HCT116 (cell line): ENCODE measurements at regions not wholly inside any gene's neighbourhood (a gene's known extent, or its start where the extent isn't known, plus 50 kb on each side); places are given as distances from the start of the nearest gene placed in this dataset.

ENCODE experiments used
- ATAC-seq: fragments of 200-7000 bp; cut with Tn5 transposase; 2 replicates; pipeline ENCODE4 v1.9.1; 2020; ENCODE audit warnings: mild to moderate bottlenecking, moderate library complexity
- BruUV-seq: library from RNA; stranded (reverse); fragments of 400-500 nt; replicated peaks from 2 replicates; lab custom pipeline; 2021; lab: Mats Ljungman, UMichigan
- CTCF ChIA-PET: fragments of 300-600 bp; sonication (Branson Sonifier 250); formaldehyde crosslinking; loops from one replicate; lab custom pipeline; 2021; ENCODE audit warnings: antibody characterized with exemption; lab: Charles Lee
- POLR2A ChIA-PET: fragments of 300-600, 350-600 bp; sonication (Branson Sonifier 250); formaldehyde crosslinking; loops from one replicate; lab custom pipeline; 2021; ENCODE audit warnings: antibody characterized with exemption; lab: Charles Lee
- RAD21 ChIA-PET, 2 experiments: fragments of 300-600 bp; sonication (Branson Sonifier 250); formaldehyde crosslinking; loops; one replicate each; lab custom pipeline; 2023; ENCODE audit warnings: low total read pairs in 2 of 2; ENCODE audit not compliant: uncharacterized antibody in 2 of 2, unreplicated experiment in 2 of 2, low non-redundant PET in 1 of 2; lab: Charles Lee
- DNase-seq: peaks from one replicate; pipeline ENCODE4 v3.0.0-alpha.2; 2010; ENCODE audit warnings: low read depth, low spot score
- H2AFZ ChIP-seq: fragments of 200-600 bp; shearing (Covaris generic), sonication (generic); 2 replicates; pipeline ENCODE4 v1.6.1; 2017; ENCODE audit warnings: low read depth, mixed run types, mixed read lengths, antibody characterized with exemption, low read length; ENCODE audit not compliant: poor library complexity, severe bottlenecking
- H3K27ac ChIP-seq: 2 replicates; pipeline ENCODE4 v1.5.1; 2012; ENCODE audit warnings: low read depth, low read length
- H3K27me3 ChIP-seq: fragments of 200-600 bp; sonication (generic); 2 replicates; pipeline ENCODE4 v1.6.1; 2016; ENCODE audit warnings: mixed run types, low read length, mixed read lengths; ENCODE audit not compliant: insufficient read depth
- H3K36me3 ChIP-seq, 2 experiments: fragments of 200-500 bp in 1 of 2; fragments of 200-600 bp in 1 of 2; sonication (Bioruptor generic) in 1 of 2; sonication (generic) in 1 of 2; 2 replicates each; pipeline versions ENCODE4 v1.5.1 to v1.6.1; 2014 to 2016; ENCODE audit warnings: low read length in 2 of 2, inconsistent platforms in 1 of 2, mixed read lengths in 1 of 2, mixed run types in 1 of 2; ENCODE audit not compliant: insufficient read depth in 2 of 2, control insufficient read depth in 1 of 2
- H3K4me1 ChIP-seq, 2 experiments: fragments of 200-600 bp in 1 of 2; sonication (generic) in 1 of 2; 2 replicates each; pipeline versions ENCODE4 v1.5.1 to v1.6.1; 2012 to 2017; ENCODE audit warnings: low read length in 2 of 2, inconsistent platforms in 1 of 2, mild to moderate bottlenecking in 1 of 2, mixed read lengths in 1 of 2, mixed run types in 1 of 2, moderate library complexity in 1 of 2; ENCODE audit not compliant: insufficient read depth in 2 of 2, control insufficient read depth in 1 of 2
- H3K4me2 ChIP-seq: fragments of 200-600 bp; sonication (generic); 2 replicates; pipeline ENCODE4 v1.6.1; 2017; ENCODE audit warnings: mixed run types, low read length, mixed read lengths
- H3K4me3 ChIP-seq, 2 experiments: fragments of 200-600 bp in 1 of 2; sonication (generic) in 1 of 2; replicated peaks in 1 of 2; 2 replicates each; pipeline ENCODE4 v1.5.1; 2011 to 2016; ENCODE audit warnings: low read length in 2 of 2, control low read depth in 1 of 2, low read depth in 1 of 2, mild to moderate bottlenecking in 1 of 2, mixed read lengths in 1 of 2, mixed run types in 1 of 2
- H3K79me2 ChIP-seq: fragments of 200-600 bp; sonication (generic); 2 replicates; pipeline ENCODE4 v1.6.1; 2017; ENCODE audit warnings: mild to moderate bottlenecking, mixed run types, low read length, moderate library complexity, mixed read lengths; ENCODE audit not compliant: insufficient read depth
- H3K9ac ChIP-seq: fragments of 200-600 bp; sonication (generic); 2 replicates; pipeline ENCODE4 v1.6.1; 2016; ENCODE audit warnings: low read length, mixed read lengths
- H3K9me2 ChIP-seq: fragments of 200-600 bp; sonication (generic), shearing (Covaris generic); 2 replicates; pipeline ENCODE4 v1.6.1; 2017; ENCODE audit warnings: mixed run types, mild to moderate bottlenecking, moderate library complexity; ENCODE audit not compliant: insufficient read depth
- H3K9me3 ChIP-seq, 2 experiments: fragments of 200-500 bp in 1 of 2; fragments of 200-600 bp in 1 of 2; sonication (Bioruptor generic) in 1 of 2; sonication (generic) in 1 of 2; 2 replicates each; pipeline ENCODE4 v1.6.1; 2014 to 2017; ENCODE audit warnings: low read length in 2 of 2, mixed read lengths in 2 of 2, inconsistent platforms in 1 of 2, low read depth in 1 of 2, mild to moderate bottlenecking in 1 of 2, mixed run types in 1 of 2, moderate library complexity in 1 of 2; ENCODE audit not compliant: control insufficient read depth in 1 of 2, insufficient read depth in 1 of 2
- H4K20me1 ChIP-seq: fragments of 200-600 bp; sonication (generic), shearing (Covaris generic); 2 replicates; pipeline ENCODE4 v1.6.1; 2017; ENCODE audit warnings: mixed run types, mild to moderate bottlenecking, moderate library complexity; ENCODE audit not compliant: insufficient read depth
- CEBPB ChIP-seq: IDR thresholded peaks from 2 replicates; pipeline ENCODE4 v1.6.1; 2012; ENCODE audit warnings: low read depth
- EZH2 ChIP-seq: fragments of 200-600 bp; sonication (generic); IDR thresholded peaks from 2 replicates; pipeline ENCODE4 v1.6.1; 2017; ENCODE audit warnings: antibody characterized with exemption, mixed run types
- EZH2phosphoT487 ChIP-seq: fragments of 200-600 bp; IDR thresholded peaks from 2 replicates; pipeline ENCODE4 v1.6.1; 2018; ENCODE audit warnings: antibody characterized with exemption, borderline replicate concordance
- POLR2A ChIP-seq: IDR thresholded peaks from 2 replicates; pipeline ENCODE4 v1.7.0; 2011; ENCODE audit warnings: borderline replicate concordance; ENCODE audit not compliant: insufficient read depth, insufficient read length; ENCODE audit errors: extremely low read depth
- POLR2AphosphoS5 ChIP-seq: IDR thresholded peaks from 2 replicates; pipeline ENCODE4 v1.6.1; 2011; ENCODE audit warnings: mild to moderate bottlenecking, low read depth, low read length, moderate library complexity
- RAD21 ChIP-seq: IDR thresholded peaks from 2 replicates; pipeline ENCODE4 v1.6.1; 2012; ENCODE audit warnings: low read depth, mild to moderate bottlenecking
- SIN3A ChIP-seq: IDR thresholded peaks from 2 replicates; pipeline ENCODE4 v1.6.1; 2012; ENCODE audit warnings: low read depth
- SRF ChIP-seq: IDR thresholded peaks from 2 replicates; pipeline ENCODE4 v1.6.1; 2012; ENCODE audit warnings: low read depth
- TCF7L2 ChIP-seq: IDR thresholded peaks from 2 replicates; pipeline ENCODE4 v1.7.0; 2011; ENCODE audit warnings: borderline replicate concordance, inconsistent platforms; ENCODE audit not compliant: insufficient read depth, insufficient read length; ENCODE audit errors: extremely low read depth
- ZNF274 ChIP-seq: fragments of 200-500 bp; sonication (Bioruptor generic); IDR thresholded peaks from 2 replicates; pipeline ENCODE4 v1.6.1; 2014; ENCODE audit warnings: mild to moderate bottlenecking, low read depth, low read length, inconsistent platforms
- intact Hi-C: fragments of 100-400 bp; cut with micrococcal nuclease; formaldehyde crosslinking; loops from 2 replicates; pipeline ENCODE4 v1.10.0; 2022
- TF ChIP-seq, protein P1 (sequence below): IDR thresholded peaks from 2 replicates; pipeline ENCODE4 v1.6.1; 2012
- TF ChIP-seq, protein P2 (sequence below): IDR thresholded peaks from 2 replicates; pipeline ENCODE4 v1.6.1; 2012
- TF ChIP-seq, protein P3 (sequence below): IDR thresholded peaks from 2 replicates; pipeline ENCODE4 v1.6.1; 2012; ENCODE audit warnings: low read depth
- TF ChIP-seq, protein P4 (sequence below): IDR thresholded peaks from 2 replicates; pipeline ENCODE4 v1.6.1; 2011; ENCODE audit warnings: mild to moderate bottlenecking, low read length, moderate library complexity; ENCODE audit not compliant: insufficient replicate concordance; ENCODE audit errors: extremely low read depth

DNA sequence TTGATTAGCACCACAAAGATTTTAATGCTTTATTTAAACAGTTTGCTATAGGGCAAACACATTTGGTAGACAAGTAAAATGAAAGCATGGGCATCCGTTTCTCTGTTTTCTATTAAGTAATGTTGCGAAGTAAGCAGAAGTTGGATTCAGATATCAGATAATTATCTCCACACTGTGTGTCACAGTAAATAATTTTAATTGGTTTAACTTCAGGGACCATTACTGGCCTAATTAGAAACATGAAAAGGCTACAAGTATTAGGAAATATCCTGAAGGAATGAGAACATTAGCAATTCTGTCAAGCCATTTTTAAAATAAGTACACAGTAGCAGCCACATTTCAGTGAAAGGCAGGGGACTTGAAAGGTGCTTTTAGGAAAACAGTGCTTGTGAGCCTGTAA, 975.4 kb downstream of the NR2F1-AS1 start:
- Histone ChIP-seq H3K9ac (no peak overlapping the region), H3K36me3 (no peaks in the 10 kb centered on the region), H3K9me3 (no peaks in the 10 kb centered on the region), H3K9me2 (no peaks in the 10 kb centered on the region), H4K20me1 (no peaks in the 10 kb centered on the region), H2AFZ (no peak overlapping the region), H3K79me2 (no peaks in the 10 kb centered on the region), H3K27ac (no peak overlapping the region), H3K4me2 (no peak overlapping the region), H3K27me3 (no peaks in the 10 kb centered on the region), H3K4me3 (no peak overlapping the region), H3K4me1 (no peaks in the 10 kb centered on the region)
- ATAC-seq (no peak), DNase-seq (no peak)
- ChIA-PET CTCF (no interaction called here), POLR2A (no interaction called here), RAD21 (no interaction called here)
- TF ChIP-seq TCF7L2 (no peak), SIN3A (no peak), EZH2 (no peak), POLR2AphosphoS5 (no peak)
- TF ChIP-seq, protein P1, sequence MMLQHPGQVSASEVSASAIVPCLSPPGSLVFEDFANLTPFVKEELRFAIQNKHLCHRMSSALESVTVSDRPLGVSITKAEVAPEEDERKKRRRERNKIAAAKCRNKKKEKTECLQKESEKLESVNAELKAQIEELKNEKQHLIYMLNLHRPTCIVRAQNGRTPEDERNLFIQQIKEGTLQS, result no peak
- TF ChIP-seq, protein P2, sequence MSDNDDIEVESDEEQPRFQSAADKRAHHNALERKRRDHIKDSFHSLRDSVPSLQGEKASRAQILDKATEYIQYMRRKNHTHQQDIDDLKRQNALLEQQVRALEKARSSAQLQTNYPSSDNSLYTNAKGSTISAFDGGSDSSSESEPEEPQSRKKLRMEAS, result no peak
- BruUV-seq, result no TSS peak
- intact Hi-C loops, result no loop called here

DNA sequence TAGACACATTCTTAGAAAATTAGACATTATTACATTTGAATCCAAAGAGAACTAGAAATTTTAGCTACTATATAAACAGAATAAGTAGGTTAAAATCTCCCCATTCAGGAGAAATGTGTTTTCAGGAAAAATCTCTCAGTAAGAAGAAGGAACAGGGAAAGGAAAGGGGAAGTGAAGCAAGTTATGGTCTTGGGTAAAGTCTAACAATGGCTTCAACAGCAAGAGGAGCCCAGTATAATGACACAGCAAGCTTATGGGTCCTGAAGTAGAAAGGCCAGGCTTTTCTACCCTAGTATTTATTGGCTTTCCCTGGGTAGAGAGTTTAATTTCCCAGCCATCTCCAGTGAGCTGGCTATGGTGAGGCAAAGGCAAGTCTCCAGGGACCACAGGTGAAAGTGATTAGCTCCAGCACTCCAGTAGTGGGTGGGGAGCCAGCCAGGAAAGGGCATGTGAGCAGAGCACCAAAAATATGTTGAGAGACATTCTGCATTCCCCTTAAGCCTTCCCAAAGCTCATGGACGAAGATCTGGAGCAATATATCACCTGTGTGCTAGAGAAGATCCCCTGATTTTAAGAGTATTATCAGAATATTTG, 981.7 kb downstream of the NR2F1-AS1 start:
- Histone ChIP-seq H3K4me2 (no peak overlapping the region), H4K20me1 (no peaks in the 10 kb centered on the region), H3K79me2 (no peaks in the 10 kb centered on the region), H3K4me1 (no peaks in the 10 kb centered on the region), H3K4me3 (no peak overlapping the region), H3K27me3 (no peaks in the 10 kb centered on the region), H3K9ac (no peak overlapping the region), H2AFZ (no peak overlapping the region), H3K9me2 (no peaks in the 10 kb centered on the region), H3K36me3 (no peaks in the 10 kb centered on the region), H3K9me3 (no peaks in the 10 kb centered on the region), H3K27ac (no peak overlapping the region)
- no peak for DNase-seq
- no peak for ATAC-seq
- intact Hi-C loops, result no loop called here
- RAD21 ChIA-PET, result no interaction called here
- POLR2A ChIA-PET, result no interaction called here
- CTCF ChIA-PET, result no interaction called here
- no TSS peak for BruUV-seq
- TF ChIP-seq CEBPB (no peak), TCF7L2 (no peak), POLR2A (no peak), POLR2AphosphoS5 (no peak), EZH2phosphoT487 (no peak), EZH2 (no peak), ZNF274 (no peak), RAD21 (no peak), SRF (no peak)
- TF ChIP-seq, protein P3, sequence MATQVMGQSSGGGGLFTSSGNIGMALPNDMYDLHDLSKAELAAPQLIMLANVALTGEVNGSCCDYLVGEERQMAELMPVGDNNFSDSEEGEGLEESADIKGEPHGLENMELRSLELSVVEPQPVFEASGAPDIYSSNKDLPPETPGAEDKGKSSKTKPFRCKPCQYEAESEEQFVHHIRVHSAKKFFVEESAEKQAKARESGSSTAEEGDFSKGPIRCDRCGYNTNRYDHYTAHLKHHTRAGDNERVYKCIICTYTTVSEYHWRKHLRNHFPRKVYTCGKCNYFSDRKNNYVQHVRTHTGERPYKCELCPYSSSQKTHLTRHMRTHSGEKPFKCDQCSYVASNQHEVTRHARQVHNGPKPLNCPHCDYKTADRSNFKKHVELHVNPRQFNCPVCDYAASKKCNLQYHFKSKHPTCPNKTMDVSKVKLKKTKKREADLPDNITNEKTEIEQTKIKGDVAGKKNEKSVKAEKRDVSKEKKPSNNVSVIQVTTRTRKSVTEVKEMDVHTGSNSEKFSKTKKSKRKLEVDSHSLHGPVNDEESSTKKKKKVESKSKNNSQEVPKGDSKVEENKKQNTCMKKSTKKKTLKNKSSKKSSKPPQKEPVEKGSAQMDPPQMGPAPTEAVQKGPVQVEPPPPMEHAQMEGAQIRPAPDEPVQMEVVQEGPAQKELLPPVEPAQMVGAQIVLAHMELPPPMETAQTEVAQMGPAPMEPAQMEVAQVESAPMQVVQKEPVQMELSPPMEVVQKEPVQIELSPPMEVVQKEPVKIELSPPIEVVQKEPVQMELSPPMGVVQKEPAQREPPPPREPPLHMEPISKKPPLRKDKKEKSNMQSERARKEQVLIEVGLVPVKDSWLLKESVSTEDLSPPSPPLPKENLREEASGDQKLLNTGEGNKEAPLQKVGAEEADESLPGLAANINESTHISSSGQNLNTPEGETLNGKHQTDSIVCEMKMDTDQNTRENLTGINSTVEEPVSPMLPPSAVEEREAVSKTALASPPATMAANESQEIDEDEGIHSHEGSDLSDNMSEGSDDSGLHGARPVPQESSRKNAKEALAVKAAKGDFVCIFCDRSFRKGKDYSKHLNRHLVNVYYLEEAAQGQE, result no peak
- TF ChIP-seq, protein P4, sequence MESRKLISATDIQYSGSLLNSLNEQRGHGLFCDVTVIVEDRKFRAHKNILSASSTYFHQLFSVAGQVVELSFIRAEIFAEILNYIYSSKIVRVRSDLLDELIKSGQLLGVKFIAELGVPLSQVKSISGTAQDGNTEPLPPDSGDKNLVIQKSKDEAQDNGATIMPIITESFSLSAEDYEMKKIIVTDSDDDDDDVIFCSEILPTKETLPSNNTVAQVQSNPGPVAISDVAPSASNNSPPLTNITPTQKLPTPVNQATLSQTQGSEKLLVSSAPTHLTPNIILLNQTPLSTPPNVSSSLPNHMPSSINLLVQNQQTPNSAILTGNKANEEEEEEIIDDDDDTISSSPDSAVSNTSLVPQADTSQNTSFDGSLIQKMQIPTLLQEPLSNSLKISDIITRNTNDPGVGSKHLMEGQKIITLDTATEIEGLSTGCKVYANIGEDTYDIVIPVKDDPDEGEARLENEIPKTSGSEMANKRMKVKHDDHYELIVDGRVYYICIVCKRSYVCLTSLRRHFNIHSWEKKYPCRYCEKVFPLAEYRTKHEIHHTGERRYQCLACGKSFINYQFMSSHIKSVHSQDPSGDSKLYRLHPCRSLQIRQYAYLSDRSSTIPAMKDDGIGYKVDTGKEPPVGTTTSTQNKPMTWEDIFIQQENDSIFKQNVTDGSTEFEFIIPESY, result no peak
